ENCODE measurements at regions not wholly inside any gene's neighbourhood (a gene's known extent, or its start where the extent isn't known, plus 50 kb on each side); places are given as distances from the start of the nearest gene placed in this dataset.

GRCh38 chr18:43916984-43917383 is 639.7 kb upstream of the SYT4 start:
- Histone ChIP-seq H3K4me1 (ENCODE audit: control insufficient read depth, insufficient read depth, low read length) (peaks cover 27% of the 10 kb centered on the region), H3K36me3 (ENCODE audit: control insufficient read depth, insufficient read depth, low read length) (no peaks in the 10 kb centered on the region), H3K9me3 (ENCODE audit: control insufficient read depth, insufficient read depth, low read length) (no peaks in the 10 kb centered on the region), H3K27ac (ENCODE audit: low read depth, low read length) (no peak overlapping the region), H3K4me3 (ENCODE audit: low read depth, low read length) (no peak overlapping the region), H3K27me3 (ENCODE audit: control insufficient read depth, insufficient read depth, low read length) (no peaks in the 10 kb centered on the region), H3K9ac (ENCODE audit: low read depth, low read length) (no peak overlapping the region)

GRCh38 chr18:43917520-43917919 is 640.2 kb upstream of the SYT4 start:
- Histone ChIP-seq H3K9me3 (ENCODE audit: control insufficient read depth, insufficient read depth, low read length) (no peaks in the 10 kb centered on the region), H3K9ac (ENCODE audit: low read depth, low read length) (no peak overlapping the region), H3K27ac (ENCODE audit: low read depth, low read length) (no peak overlapping the region), H3K4me3 (ENCODE audit: low read depth, low read length) (no peak overlapping the region), H3K4me1 (ENCODE audit: control insufficient read depth, insufficient read depth, low read length) (peaks cover 27% of the 10 kb centered on the region), H3K36me3 (ENCODE audit: control insufficient read depth, insufficient read depth, low read length) (no peaks in the 10 kb centered on the region), H3K27me3 (ENCODE audit: control insufficient read depth, insufficient read depth, low read length) (no peaks in the 10 kb centered on the region)

- no peak overlapping the region for H3K27ac ChIP-seq (ENCODE audit: low read depth, low read length)
- no peaks in the 10 kb centered on the region for H3K27me3 ChIP-seq (ENCODE audit: control insufficient read depth, insufficient read depth, low read length)
- no peaks in the 10 kb centered on the region for H3K9me3 ChIP-seq (ENCODE audit: control insufficient read depth, insufficient read depth, low read length)
Measured at GRCh38 chr18:43919551-43919950, 642.3 kb upstream of the SYT4 start.

GRCh38 chr18:43931439-43931838 is 654.1 kb upstream of the SYT4 start:
- Histone ChIP-seq H3K27me3 (ENCODE audit: control insufficient read depth, insufficient read depth, low read length) (no peaks in the 10 kb centered on the region), H3K9me3 (ENCODE audit: control insufficient read depth, insufficient read depth, low read length) (no peaks in the 10 kb centered on the region), H3K36me3 (ENCODE audit: control insufficient read depth, insufficient read depth, low read length) (no peaks in the 10 kb centered on the region), H3K4me1 (ENCODE audit: control insufficient read depth, insufficient read depth, low read length) (0 out of 2 replicates have a peak, but pooled peaks cover 3% of the 10 kb centered on the region), H3K9ac (ENCODE audit: low read depth, low read length) (no peak overlapping the region), H3K27ac (ENCODE audit: low read depth, low read length) (no peak overlapping the region), H3K4me3 (ENCODE audit: low read depth, low read length) (no peak overlapping the region)

More at GRCh38 chr18:43919551-43919950, 642.3 kb upstream of the SYT4 start:
- H3K36me3 ChIP-seq (ENCODE audit: control insufficient read depth, insufficient read depth, low read length): no peaks in the 10 kb centered on the region
- H3K9ac ChIP-seq (ENCODE audit: low read depth, low read length): no peak overlapping the region
- H3K4me1 ChIP-seq (ENCODE audit: control insufficient read depth, insufficient read depth, low read length): peaks cover 19% of the 10 kb centered on the region
- H3K4me3 ChIP-seq (ENCODE audit: low read depth, low read length): no peak overlapping the region

- H3K36me3 ChIP-seq (ENCODE audit: control insufficient read depth, insufficient read depth, low read length): no peaks in the 10 kb centered on the region
- H3K4me3 ChIP-seq (ENCODE audit: low read depth, low read length): no peak overlapping the region
- H3K9me3 ChIP-seq (ENCODE audit: control insufficient read depth, insufficient read depth, low read length): no peaks in the 10 kb centered on the region
- H3K27ac ChIP-seq (ENCODE audit: low read depth, low read length): no peak overlapping the region
- 0 out of 2 replicates have a peak, but pooled peaks cover 3% of the 10 kb centered on the region for H3K4me1 ChIP-seq (ENCODE audit: control insufficient read depth, insufficient read depth, low read length)
- H3K9ac ChIP-seq (ENCODE audit: low read depth, low read length): no peak overlapping the region
- H3K27me3 ChIP-seq (ENCODE audit: control insufficient read depth, insufficient read depth, low read length): no peaks in the 10 kb centered on the region
Measured at GRCh38 chr18:43932140-43932539, 654.9 kb upstream of the SYT4 start.

DNA sequence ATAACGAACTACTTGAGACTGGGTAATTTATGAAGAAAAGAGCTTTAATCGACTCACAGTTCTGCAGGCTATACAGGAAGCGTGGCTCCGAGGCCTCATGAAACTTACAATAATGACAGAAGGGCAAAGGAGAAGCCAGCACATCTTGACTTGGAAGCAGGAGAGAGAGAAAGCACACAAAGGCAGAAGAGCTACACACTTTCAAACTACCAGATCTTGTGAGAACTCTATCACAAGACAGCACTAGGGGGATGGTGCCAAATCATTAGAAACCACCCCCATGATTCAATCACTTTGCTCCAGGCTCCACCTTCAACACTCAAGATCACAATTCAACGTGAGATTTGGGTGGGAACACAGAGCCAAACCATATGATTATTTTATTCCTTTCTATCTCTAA is 655.9 kb upstream of the SYT4 start:
- Histone ChIP-seq H3K4me3 (ENCODE audit: low read depth, low read length) (no peak overlapping the region), H3K4me1 (ENCODE audit: control insufficient read depth, insufficient read depth, low read length) (0 out of 2 replicates have a peak, but pooled peaks cover 3% of the 10 kb centered on the region), H3K9ac (ENCODE audit: low read depth, low read length) (no peak overlapping the region), H3K27me3 (ENCODE audit: control insufficient read depth, insufficient read depth, low read length) (no peaks in the 10 kb centered on the region), H3K9me3 (ENCODE audit: control insufficient read depth, insufficient read depth, low read length) (no peaks in the 10 kb centered on the region), H3K36me3 (ENCODE audit: control insufficient read depth, insufficient read depth, low read length) (no peaks in the 10 kb centered on the region), H3K27ac (ENCODE audit: low read depth, low read length) (no peak overlapping the region)

DNA sequence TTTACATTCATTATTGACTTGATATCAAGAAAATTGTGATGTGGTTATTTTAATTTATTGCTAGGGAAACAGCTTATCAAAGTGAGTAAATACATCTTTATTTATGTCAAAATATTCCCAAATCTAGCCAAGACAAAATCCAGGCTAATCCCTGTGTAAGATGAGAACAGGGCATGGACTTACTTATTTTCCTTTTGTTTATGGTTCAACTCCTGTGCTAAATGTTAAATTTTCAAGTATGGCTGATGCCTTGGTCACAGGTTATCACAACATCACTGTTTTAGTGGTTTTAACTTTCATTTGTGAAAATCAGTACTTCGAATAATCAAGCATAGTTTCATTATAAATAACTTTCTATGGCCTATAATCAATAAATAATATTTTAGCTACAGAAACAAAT is 657.0 kb upstream of the SYT4 start:
- Histone ChIP-seq H3K4me3 (ENCODE audit: low read depth, low read length) (no peak overlapping the region), H3K27me3 (ENCODE audit: control insufficient read depth, insufficient read depth, low read length) (no peaks in the 10 kb centered on the region), H3K9ac (ENCODE audit: low read depth, low read length) (no peak overlapping the region), H3K4me1 (ENCODE audit: control insufficient read depth, insufficient read depth, low read length) (0 out of 2 replicates have a peak, but pooled peaks cover 3% of the 10 kb centered on the region), H3K9me3 (ENCODE audit: control insufficient read depth, insufficient read depth, low read length) (no peaks in the 10 kb centered on the region), H3K27ac (ENCODE audit: low read depth, low read length) (no peak overlapping the region), H3K36me3 (ENCODE audit: control insufficient read depth, insufficient read depth, low read length) (no peaks in the 10 kb centered on the region)

GRCh38 chr18:43934781-43935471 is 657.6 kb upstream of the SYT4 start:
- no peaks in the 10 kb centered on the region for H3K27me3 ChIP-seq (ENCODE audit: control insufficient read depth, insufficient read depth, low read length)
- H3K4me1 ChIP-seq (ENCODE audit: control insufficient read depth, insufficient read depth, low read length): 0 out of 2 replicates have a peak, but pooled peaks cover 3% of the 10 kb centered on the region
- H3K9ac ChIP-seq (ENCODE audit: low read depth, low read length): no peak overlapping the region
- H3K9me3 ChIP-seq (ENCODE audit: control insufficient read depth, insufficient read depth, low read length): no peaks in the 10 kb centered on the region
- H3K36me3 ChIP-seq (ENCODE audit: control insufficient read depth, insufficient read depth, low read length): no peaks in the 10 kb centered on the region
- H3K4me3 ChIP-seq (ENCODE audit: low read depth, low read length): no peak overlapping the region
- no peak overlapping the region for H3K27ac ChIP-seq (ENCODE audit: low read depth, low read length)

DNA sequence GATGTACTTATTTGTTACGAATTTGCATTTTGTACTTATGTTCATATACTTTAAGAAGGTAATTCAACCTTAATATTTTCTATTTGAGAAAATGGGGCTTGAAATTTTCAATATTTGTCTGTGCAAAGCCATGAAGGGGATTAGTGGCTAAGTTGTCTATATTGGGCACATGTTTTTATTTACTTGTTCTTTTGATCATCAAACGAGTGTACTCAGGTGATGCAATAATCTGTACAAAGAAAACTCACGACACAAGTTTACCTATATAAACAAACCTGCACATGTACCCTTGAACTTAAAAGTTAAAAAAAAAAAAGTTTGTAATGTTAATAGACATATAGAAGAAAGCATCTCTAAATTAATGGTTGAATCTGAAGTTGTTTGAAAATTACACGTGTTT is 658.9 kb upstream of the SYT4 start:
- no peaks in the 10 kb centered on the region for H3K36me3 ChIP-seq (ENCODE audit: control insufficient read depth, insufficient read depth, low read length)
- no peaks in the 10 kb centered on the region for H3K9me3 ChIP-seq (ENCODE audit: control insufficient read depth, insufficient read depth, low read length)
- H3K4me1 ChIP-seq (ENCODE audit: control insufficient read depth, insufficient read depth, low read length): 0 out of 2 replicates have a peak, but pooled peaks cover 3% of the 10 kb centered on the region
- H3K4me3 ChIP-seq (ENCODE audit: low read depth, low read length): no peak overlapping the region
- no peak overlapping the region for H3K27ac ChIP-seq (ENCODE audit: low read depth, low read length)
- H3K9ac ChIP-seq (ENCODE audit: low read depth, low read length): no peak overlapping the region
- H3K27me3 ChIP-seq (ENCODE audit: control insufficient read depth, insufficient read depth, low read length): no peaks in the 10 kb centered on the region

DNA sequence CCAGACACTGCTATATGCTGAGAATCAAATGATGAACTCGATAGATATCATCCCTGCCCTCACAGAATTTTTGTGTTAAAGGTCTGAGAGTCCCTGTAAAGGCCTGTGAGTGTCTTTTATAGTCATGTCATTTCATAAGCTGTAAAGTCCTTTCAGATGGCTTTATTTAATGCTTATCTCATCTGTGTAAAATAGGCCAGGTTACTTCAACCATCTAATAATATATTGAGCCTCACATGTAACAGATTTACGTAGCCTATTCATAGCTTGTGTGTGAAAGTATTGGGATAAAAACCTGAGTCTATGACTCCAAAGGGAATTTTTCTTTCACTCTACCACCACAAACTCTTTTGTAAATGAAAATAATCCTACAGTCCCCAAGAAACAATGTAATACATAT is 672.0 kb upstream of the SYT4 start:
- Histone ChIP-seq H3K9ac (ENCODE audit: low read depth, low read length) (no peak overlapping the region), H3K27ac (ENCODE audit: low read depth, low read length) (no peak overlapping the region), H3K4me3 (ENCODE audit: low read depth, low read length) (no peak overlapping the region), H3K36me3 (ENCODE audit: control insufficient read depth, insufficient read depth, low read length) (no peaks in the 10 kb centered on the region), H3K9me3 (ENCODE audit: control insufficient read depth, insufficient read depth, low read length) (peaks cover 14% of the 10 kb centered on the region), H3K27me3 (ENCODE audit: control insufficient read depth, insufficient read depth, low read length) (no peaks in the 10 kb centered on the region), H3K4me1 (ENCODE audit: control insufficient read depth, insufficient read depth, low read length) (no peaks in the 10 kb centered on the region)

- peaks cover 14% of the 10 kb centered on the region for H3K9me3 ChIP-seq (ENCODE audit: control insufficient read depth, insufficient read depth, low read length)
- H3K27ac ChIP-seq (ENCODE audit: low read depth, low read length): no peak overlapping the region
- H3K9ac ChIP-seq (ENCODE audit: low read depth, low read length): no peak overlapping the region
- H3K36me3 ChIP-seq (ENCODE audit: control insufficient read depth, insufficient read depth, low read length): no peaks in the 10 kb centered on the region
- no peaks in the 10 kb centered on the region for H3K27me3 ChIP-seq (ENCODE audit: control insufficient read depth, insufficient read depth, low read length)
- H3K4me3 ChIP-seq (ENCODE audit: low read depth, low read length): no peak overlapping the region
- no peaks in the 10 kb centered on the region for H3K4me1 ChIP-seq (ENCODE audit: control insufficient read depth, insufficient read depth, low read length)
Measured at GRCh38 chr18:43950062-43950461, 672.8 kb upstream of the SYT4 start.

Data from HUES48 (cell line).